ENCODE measurements at regions not wholly inside any gene's neighbourhood (a gene's known extent, or its start where the extent isn't known, plus 50 kb on each side); places are given as distances from the start of the nearest gene placed in this dataset.

- WGBS (ENCODE audit: insufficient coverage, low coverage, low lambda C conversion rate, missing lambda C conversion rate): 62% methylated on average over 8 of the region's 10 CpGs
- DNase-seq: no peak
- intact Hi-C loops (cut with DNase I): no loop called here
- Histone ChIP-seq H3K9me3 (no peaks in the 10 kb centered on the region), H3K36me3 (no peaks in the 10 kb centered on the region), H3K27me3 (no peaks in the 10 kb centered on the region), H3K4me3 (no peak overlapping the region), H3K4me1 (no peaks in the 10 kb centered on the region), H3K27ac (no peak overlapping the region)
- no peak for TF ChIP-seq POLR2A (IDR thresholded peaks at IDR 0.05)
- TF ChIP-seq CTCF (IDR thresholded peaks at IDR 0.05): no peak
- ATAC-seq: no peak
Measured at GRCh38 chr9:134995792-134996120, 78.0 kb upstream of the FCN1 start.

- Histone ChIP-seq H3K36me3 (no peaks in the 10 kb centered on the region), H3K27me3 (no peaks in the 10 kb centered on the region), H3K4me3 (no peak overlapping the region), H3K9me3 (no peaks in the 10 kb centered on the region), H3K4me1 (no peaks in the 10 kb centered on the region), H3K27ac (no peak overlapping the region)
- ATAC-seq (no peak), DNase-seq (no peak)
- intact Hi-C loops (cut with DNase I): no loop called here
- 74% methylated on average over 9 of the region's 24 CpGs for WGBS (ENCODE audit: insufficient coverage, low coverage, low lambda C conversion rate, missing lambda C conversion rate)
- TF ChIP-seq CTCF (IDR thresholded peaks at IDR 0.05): no peak
Measured at GRCh38 chr9:134996591-134997530, 79.1 kb upstream of the FCN1 start.

- 33% methylated on average over 2 of the region's 2 CpGs for WGBS (ENCODE audit: insufficient coverage, low coverage, low lambda C conversion rate, missing lambda C conversion rate)
- Histone ChIP-seq H3K4me3 (no peak overlapping the region), H3K4me1 (no peaks in the 10 kb centered on the region), H3K27ac (no peak overlapping the region), H3K36me3 (no peaks in the 10 kb centered on the region), H3K9me3 (no peaks in the 10 kb centered on the region), H3K27me3 (no peaks in the 10 kb centered on the region)
- DNase-seq (no peak), ATAC-seq (no peak)
- no peak for TF ChIP-seq CTCF (IDR thresholded peaks at IDR 0.05)
- no peak for TF ChIP-seq POLR2A (IDR thresholded peaks at IDR 0.05)
- intact Hi-C loops (cut with DNase I): no loop called here
Measured at GRCh38 chr9:135000647-135001245, 83.0 kb upstream of the FCN1 start.

GRCh38 chr9:135001526-135001925 is 83.8 kb upstream of the FCN1 start:
- TF ChIP-seq POLR2A (IDR thresholded peaks at IDR 0.05) (no peak), CTCF (IDR thresholded peaks at IDR 0.05) (no peak)
- H3K4me3 ChIP-seq: no peak overlapping the region
- ATAC-seq (no peak), DNase-seq (no peak)
- H3K9me3 ChIP-seq: no peaks in the 10 kb centered on the region
- H3K27ac ChIP-seq: no peak overlapping the region
- H3K27me3 ChIP-seq: no peaks in the 10 kb centered on the region
- WGBS (ENCODE audit: insufficient coverage, low coverage, low lambda C conversion rate, missing lambda C conversion rate): 60% methylated on average over 1 of the region's 2 CpGs
- no peaks in the 10 kb centered on the region for H3K4me1 ChIP-seq
- intact Hi-C loops (cut with DNase I): no loop called here
- H3K36me3 ChIP-seq: no peaks in the 10 kb centered on the region
